Mammary epithelial cell (primary cell): ENCODE measurements at regions not wholly inside any gene's neighbourhood (a gene's known extent, or its start where the extent isn't known, plus 50 kb on each side); places are given as distances from the start of the nearest gene placed in this dataset.

Experiments
- CTCF ChIP-seq, 2 donors: IDR thresholded peaks in 1 of 2; conservative IDR thresholded peaks in 1 of 2; 2 replicates each; pipeline ENCODE4 v1.5.1; 2011 to 2012; ENCODE audit warnings: inconsistent platforms in 2 of 2, low read length in 2 of 2, mild to moderate bottlenecking in 2 of 2, control low read depth in 1 of 2, low read depth in 1 of 2; ENCODE audit not compliant: insufficient read depth in 1 of 2; ENCODE audit errors: extremely low read depth in 1 of 2
- EZH2 ChIP-seq: IDR thresholded peaks from 2 replicates; pipeline ENCODE4 v1.6.1; 2012; ENCODE audit warnings: low read length, inconsistent platforms, borderline replicate concordance

- TF ChIP-seq EZH2 (no peak), CTCF (conservative IDR thresholded peaks at IDR 0.05 in 1 of 2, IDR thresholded peaks at IDR 0.05 in 1 of 2; ENCODE audit: extremely low read depth in 1 of 2, insufficient read depth in 1 of 2, low read depth in 1 of 2, low read length in 2 of 2) (no peak)
These were observed 2447.0 kb downstream of the TP53TG3F start for GRCh38 chr16:35906440-35906839.
